HK-2 (cell line): ENCODE measurements at regions not wholly inside any gene's neighbourhood (a gene's known extent, or its start where the extent isn't known, plus 50 kb on each side); places are given as distances from the start of the nearest gene placed in this dataset.
"Not testable (repeated sequence)": the region's sequence is repeated elsewhere in the genome, so short reads cannot be mapped to it uniquely, and the experiment has no call there.

Experiments
- DNase-seq: peaks from one replicate; pipeline ENCODE4 v3.0.0-alpha.2; 2018; ENCODE audit not compliant: unreplicated experiment

DNA sequence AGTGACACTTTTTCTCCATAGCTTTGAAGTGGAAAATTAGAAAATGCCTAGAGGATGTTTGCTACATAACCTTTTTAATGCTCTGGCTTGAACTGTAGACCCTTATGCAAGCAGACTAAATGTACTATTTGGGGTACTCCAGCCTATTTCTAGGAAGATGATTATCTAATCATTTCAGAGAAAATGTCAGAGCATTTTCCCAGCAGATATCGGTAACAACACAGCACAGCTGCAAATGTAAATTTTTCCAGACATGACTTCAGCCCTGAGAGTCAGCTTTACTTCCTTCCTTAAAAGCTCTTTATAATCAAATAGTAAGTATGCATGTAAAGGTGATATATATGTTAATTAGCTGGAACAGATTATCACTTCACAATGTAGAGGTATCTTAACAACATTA, 1647.1 kb downstream of the SUCLG1 start:
- no peak for DNase-seq

DNA sequence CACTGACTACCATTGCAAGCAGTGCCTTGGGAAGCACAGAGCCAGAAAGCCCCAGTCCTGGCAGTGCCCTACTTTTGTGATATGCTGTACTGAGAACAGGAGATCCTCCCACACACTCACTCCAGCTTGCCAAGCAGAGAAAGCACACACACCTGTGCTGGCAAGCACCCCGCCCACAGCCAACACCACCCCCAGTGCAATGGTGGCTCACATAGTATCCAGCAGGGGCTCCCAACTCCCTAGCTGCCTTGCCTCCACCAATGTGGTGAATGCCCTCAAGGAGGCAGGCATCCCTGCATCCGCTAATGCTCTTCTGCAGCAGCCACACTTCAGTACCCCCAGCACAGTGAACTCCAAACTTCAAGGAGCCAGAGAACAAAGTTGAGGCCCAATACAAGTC, 1655.8 kb downstream of the SUCLG1 start:
- DNase-seq = no peak

DNA sequence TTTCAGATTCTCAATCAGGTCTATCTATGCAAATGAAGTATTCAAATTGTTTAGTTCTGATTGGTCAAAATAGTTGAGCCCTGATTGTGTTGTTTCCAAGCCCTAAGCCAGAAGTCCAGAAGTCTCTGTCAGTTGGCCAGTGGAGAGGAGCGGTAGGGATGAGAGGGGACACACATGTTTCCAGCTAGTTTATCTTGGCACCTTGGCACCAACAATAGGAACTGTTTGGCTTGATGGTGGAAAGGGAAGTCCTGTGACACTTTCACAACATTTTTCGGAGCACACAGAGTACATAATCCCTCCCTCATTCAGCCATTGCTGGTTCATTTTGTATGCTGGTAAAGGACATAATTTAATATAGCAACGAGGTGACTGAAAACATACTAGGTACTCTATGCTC, 1661.6 kb downstream of the SUCLG1 start:
- no peak for DNase-seq

DNA sequence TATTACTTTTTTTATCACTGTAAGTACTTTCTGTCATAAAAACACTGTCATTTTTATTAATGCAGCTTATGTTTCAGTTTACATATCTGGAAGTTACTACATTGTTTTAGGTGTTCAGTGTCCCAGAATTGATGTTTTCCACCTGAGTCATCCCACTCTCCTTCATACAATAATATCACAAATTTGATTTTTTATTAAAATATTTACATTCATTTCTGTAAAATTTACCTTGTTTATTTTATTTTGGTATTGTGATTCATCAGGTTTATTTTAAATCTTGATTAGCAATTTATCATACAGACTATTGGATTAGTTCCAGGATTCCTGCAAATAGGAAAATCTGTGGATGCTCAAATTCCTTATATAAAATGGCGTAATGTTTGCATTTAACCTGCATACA, 1662.9 kb downstream of the SUCLG1 start:
- DNase-seq = no peak

DNA sequence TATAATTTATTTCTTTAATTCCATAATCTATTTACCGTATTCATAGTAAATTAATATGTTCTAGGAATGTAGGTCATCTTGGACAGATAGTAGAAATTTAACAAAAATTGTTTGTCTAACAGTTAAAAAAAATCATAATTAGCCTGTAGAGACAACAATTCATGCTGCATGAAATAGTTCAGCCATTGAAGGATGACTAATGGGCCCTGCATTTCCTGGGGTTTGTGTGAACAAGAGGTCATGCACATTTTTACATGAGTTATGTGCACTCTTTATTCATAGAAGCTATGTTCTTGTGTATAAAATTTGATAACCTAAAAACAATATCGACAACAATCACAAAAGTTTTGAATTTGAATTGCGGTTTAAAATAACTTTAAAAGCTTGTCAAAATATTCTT, 1663.6 kb downstream of the SUCLG1 start:
- DNase-seq = no peak

DNA sequence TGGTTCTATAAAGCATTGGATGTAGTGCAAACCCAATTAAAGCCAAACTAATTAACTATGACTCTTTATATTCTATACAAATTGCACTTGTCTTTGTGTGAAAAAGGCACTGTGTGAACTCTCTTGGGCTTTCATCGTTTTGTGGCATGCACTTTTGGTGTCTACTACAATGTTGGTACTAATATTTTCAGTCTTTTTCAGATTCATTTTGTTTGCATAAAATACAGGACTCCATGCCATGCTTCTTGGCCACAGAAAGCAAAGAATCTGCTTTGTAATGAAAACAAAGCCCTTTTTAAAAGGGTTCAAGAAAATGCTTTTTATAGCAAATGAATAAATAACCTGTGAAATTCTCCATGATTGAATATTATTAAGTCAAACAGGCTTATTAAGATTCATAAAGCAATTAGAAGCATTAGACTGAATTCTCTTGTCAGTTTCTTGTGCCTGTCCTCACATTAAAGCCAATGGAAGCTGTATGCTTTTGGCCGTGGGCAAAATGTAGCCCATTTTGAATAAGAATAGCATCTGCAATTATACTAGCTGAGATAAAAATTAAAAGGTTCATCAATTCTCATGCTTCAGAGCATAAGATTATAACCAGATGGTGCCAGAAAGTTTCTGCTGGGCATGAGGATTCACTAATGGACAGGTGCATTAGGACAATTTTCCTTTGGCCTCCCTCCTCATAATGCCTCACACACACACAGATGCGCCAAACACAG, 1665.2 kb downstream of the SUCLG1 start:
- no peak for DNase-seq

DNA sequence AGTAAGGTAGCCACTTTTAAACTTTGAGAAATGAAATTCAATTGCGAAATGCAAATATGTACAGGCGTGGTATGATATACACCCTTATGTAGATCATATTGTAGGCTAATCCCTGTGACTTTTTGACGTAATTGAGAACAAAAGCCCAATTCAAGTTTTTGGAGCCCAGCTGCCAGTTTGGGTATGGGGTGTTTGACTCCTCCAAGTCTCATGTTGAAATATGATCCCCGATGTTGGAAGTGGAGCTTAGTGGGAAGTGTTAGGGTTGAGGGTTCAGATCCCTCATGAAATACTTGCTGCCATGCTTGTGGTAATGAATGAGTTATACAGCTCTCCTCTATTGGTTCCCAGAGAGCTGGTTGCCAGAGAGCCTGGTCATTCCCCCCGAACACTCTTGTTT, 1666.8 kb downstream of the SUCLG1 start:
- DNase-seq = no peak

DNA sequence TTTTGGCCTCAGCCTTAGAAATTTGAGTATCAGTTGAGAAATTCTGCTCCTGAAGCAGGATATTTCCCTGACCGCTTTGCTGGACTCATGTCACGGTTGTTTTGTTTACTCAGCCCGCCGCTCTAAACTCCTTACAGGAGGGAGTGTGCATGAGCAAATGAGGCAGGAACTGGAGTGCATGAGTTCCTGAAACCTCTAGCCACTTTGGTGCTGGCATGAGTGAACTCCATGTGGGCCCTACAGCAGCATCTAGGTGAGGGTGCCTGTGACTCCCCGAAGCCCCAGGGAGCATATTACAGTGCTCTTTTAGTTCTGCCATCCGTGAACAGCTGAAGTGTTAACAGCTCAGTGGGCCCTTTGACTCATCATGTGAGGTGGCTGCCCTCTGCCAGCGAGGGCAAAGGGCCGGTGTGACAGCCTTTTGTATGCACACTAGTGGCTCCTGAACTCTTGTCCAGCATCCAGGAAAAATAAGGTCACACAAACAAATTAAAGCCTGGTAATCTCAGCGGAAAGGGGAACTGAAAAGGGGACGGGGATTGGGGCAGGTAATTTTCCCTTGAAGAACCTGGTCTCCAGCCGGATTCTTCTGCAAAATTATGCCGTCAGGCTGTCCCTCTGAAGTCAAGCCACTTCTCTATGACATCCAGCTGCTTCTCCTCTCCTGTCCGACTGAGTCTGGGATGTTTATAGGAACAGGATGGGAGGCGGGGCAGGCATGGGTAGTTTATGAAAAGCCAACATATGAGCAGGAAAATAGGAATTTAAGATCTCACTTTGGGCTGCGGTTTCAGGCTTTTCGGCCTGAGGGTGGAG, 1668.7 kb downstream of the SUCLG1 start:
- DNase-seq = peak; percentile 58

DNA sequence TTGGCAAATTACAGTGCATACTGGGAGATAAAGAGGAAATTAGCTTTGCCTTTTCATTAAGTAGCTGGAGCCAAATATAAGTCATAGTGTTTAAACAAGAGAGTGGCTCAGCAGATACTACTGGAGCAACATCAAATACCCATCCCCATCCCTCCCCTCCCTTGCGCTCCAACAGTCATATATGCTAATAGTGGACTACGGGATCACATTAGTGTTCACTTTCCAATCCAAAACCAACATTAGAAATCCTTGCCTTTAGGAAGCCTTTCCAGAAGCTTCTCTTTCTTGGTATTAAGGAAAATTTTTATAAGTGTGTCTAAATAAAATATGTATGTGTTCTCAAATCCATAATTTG, 1669.3 kb downstream of the SUCLG1 start:
- no peak for DNase-seq

DNA sequence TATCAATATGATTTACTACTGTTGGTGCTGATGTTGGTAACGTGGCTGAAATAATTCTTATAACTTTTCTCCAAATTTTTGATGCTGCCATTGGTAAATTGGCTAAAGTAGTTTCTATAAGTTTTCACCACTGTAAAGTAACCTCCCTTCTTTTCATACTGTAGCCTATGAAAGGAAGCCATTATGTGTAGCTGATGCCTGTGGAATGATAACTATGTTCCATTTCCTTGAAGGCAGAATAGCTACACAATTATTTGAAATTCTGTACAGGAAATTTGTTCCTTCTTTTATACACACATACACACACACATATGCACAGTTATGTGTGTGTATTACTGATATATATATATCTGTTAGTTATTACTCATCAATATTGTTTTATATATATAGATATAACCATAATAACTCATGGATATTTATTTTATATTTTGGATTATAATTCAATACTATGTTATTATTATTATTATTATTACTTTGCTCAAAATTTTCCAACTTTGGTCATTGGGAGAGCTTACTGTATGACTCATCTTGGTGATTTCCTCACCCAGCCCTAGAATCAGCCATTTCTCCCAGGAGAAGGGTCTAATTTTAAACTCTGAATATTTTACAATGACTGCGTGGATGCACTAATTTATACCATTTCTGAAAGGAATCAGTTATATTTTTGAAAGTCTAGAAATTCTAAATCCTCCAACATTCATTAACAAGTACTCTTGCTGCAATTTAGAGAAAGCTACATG, 1677.7 kb downstream of the SUCLG1 start:
- no peak for DNase-seq

DNA sequence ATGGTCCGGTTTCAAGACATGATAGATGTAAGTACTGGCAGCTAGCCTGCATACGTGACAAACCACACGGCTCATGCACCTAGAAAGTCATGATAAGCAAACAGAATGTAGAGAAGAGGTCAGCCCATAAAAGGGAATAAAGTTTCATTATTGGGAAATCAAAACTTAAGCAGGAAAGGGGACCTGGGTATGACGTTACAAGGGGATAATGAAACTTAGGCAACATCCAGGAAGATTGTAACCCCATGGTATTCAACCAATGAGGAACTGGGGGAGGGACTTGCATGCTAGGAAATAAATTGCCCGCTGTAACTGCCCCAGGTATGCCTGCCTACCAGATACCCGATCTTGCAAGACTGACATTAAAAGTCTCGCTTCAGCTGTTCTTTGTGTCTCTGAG, 1679.0 kb downstream of the SUCLG1 start:
- no peak for DNase-seq

DNA sequence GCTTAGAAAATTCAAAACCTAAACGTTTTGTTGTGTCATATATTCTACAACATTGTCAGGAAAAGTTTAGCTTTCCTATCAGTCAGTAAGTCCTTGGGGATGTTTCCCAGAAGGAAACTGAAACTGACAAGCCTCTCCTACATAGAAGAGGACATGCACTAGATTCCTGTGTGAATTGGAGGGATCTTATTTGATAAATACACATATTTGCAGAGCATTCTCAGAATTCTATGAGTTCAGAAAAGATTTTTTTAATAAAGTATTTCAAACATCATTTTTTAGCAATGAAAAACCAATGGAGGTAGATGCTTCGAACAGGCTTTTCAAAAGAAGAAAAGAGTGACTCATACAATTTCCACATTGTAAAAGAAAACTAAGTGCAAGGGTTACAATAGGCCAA, 1706.7 kb downstream of the SUCLG1 start:
- DNase-seq = no peak

DNA sequence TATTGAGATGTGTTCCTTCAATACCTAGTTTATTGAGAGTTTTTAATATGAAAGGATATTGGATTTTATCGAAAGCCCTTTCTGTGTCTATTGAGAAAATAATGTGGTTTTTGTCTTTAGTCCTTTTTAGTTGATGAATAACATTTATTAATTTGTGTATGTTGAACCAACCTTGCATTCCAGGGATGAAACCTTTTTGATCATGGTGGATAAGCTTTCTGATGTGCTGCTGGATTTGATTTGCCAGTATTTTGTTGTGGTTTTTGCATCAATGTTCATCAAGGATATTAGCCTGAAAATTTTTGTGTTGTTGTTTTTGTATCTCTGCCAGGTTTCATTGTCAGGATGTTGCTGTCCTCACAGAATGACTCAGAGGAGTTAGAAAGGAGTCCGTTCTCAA, 1710.4 kb downstream of the SUCLG1 start:
- DNase-seq = no peak

DNA sequence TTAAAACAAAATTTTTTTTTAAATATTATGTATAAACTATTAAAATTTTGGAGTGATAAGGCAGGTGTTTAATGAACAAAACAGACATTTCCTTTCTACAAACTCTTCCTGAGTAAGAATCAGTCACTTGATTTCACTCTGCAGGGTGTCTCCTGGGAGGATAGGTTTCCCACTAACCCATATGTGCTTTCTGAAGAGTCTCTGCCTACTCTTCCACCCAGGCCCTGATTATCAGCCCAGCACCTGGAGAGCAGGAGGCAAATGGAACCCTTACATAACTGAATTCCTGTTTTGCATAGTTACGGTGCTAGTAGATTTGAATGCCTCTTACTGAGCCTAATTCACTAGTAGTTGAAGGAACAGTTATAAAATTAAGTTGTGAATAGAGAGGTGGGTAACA, 1718.6 kb downstream of the SUCLG1 start:
- DNase-seq = no peak

DNA sequence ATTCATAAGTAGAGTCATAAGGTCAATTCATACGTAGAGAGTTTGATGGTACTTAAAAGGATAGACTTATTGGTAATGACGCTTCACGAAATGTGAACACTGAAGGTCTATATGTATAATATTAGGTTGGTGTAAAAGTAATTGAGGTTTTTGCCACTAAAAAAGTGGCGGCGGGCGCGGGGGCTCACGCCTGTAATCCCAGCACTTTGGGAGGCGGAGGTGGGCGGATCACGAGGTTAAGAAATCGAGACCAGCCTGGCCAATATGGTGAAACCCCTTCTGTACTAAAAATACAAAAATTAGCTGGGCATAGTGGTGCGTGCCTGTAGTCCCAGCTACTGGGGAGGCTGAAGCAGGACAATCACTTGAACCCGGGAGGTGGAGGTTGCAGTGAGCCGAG, 1721.1 kb downstream of the SUCLG1 start:
- not testable (repeated sequence) for DNase-seq

DNA sequence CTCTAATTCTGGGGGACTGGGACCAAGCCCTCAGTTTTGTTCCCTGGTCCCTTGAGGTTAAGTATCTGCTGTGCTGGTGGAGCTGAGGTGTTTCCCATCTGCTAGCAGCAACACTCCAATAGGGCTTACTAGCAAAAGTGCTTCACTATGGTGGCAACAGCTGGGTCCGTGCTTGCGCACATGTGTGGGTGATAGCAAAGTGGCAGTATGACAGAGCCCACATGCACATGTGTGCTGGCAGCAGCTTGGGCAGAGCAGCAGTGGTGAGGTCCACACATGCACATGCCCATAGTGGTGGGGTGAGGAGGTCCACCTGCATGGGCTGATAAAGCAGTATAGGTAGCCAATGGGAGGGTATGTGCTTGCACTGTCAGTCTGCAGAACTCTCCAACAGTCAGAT, 1723.7 kb downstream of the SUCLG1 start:
- no peak for DNase-seq

DNA sequence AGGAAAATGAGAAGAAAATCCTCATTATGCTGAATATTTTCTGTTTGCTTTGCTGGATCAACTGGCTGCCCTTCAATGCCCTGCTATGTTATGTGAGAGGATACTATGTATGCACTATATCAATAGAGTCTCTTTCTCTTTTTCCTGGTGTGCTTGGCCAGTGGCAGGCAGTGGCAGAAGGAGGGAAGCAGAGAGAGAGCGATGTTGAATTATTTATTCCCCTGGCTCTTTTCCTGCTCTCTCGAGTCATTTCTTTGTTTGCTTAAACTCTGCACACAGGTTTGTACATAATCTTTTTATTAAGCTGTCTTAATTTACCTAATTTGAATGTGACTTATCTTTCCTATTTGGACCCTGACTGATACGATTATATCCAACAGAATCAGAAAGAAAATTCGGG, 1727.3 kb downstream of the SUCLG1 start:
- DNase-seq = no peak

DNA sequence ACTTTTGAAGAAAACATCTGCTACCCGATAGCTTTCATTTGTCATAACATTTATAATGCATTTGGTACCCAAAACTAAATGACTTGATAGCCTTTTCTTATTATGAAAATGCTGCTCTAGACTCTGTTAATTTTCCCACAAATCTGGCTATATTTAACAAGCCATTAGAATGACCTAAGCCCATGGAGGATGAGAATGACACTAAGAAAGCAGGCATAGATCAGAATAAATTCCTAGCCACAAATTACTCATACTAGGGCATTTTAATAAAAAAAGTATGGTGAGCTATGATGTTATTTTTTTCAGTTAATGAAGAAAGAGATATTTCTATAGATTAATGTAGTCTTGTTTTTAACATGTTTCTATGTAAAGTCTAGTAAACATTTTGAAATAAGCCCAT, 1728.3 kb downstream of the SUCLG1 start:
- DNase-seq = no peak

DNA sequence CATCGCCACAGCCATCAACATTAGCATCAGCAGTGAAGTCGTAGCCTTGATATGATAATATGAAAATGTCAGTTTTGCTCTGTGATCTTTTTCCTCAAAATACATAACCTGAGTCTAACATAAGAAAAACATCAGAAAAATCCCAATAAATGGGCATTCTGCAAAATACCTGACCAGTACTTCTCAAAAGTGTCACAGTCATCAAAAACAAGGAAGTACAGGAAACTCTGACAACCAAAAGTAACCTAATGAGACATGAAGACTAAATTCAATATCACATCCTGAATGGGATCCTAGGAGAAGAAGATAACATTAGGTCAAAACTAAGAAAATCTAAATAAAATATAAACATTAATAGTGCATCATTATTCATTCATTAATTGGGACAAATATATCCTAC, 1731.0 kb downstream of the SUCLG1 start:
- DNase-seq = no peak

DNA sequence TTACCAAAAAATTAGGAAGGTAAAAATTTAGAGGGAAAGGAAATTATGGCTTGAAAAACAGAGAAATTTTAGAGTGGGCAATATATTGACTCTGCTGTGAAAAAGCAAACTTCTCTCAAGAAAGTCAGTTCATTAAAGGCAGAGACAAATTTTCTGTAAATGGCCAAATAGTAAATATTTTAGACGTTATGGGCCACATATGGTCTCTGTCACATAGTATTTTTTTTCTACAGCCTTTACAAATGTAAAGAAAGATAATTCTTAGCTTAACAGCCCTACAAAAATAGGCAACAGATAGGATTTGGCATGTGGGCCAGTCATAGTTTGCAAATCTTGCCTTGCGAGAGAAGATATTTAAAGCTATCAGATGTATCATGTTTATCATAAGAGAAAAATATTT, 1750.4 kb downstream of the SUCLG1 start:
- DNase-seq = no peak

DNA sequence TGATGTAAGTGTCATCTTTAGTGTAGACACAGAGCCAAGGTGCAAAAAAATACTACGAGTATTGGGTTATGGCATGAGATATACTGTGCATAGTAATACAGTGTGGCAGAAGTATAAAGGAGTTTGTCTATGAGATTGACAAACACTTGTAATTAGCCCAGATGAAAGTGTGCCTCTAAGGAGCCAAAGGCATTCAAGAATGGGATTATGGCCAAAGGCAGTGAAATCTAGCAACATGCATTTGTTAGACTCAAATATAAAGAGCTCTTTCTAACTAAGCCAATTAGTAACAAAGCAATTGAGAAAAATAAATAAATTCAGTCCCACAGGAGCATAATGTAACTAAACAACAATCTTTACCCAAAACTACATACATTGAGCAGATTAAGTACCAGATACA, 1761.8 kb downstream of the SUCLG1 start:
- DNase-seq = no peak

DNA sequence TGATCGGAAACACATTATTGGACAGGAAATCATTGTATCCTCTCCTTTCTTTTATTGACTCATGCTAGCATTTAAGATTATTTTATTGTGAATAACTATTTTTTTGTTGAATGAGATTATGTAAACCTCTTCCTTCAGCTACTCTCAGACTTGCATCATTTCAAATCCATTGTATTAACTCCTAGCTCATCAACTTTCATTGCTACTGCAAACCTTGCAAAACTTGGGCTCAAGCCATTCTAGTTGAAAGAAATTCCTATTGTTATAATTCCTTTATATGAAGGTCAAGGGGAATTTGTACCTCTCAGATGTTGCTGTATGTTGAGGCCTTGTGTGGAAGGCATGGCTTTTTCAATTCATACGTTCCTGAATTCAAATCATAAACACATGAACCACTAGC, 1764.6 kb downstream of the SUCLG1 start:
- DNase-seq = no peak
